ENCODE measurements at regions not wholly inside any gene's neighbourhood (a gene's known extent, or its start where the extent isn't known, plus 50 kb on each side); places are given as distances from the start of the nearest gene placed in this dataset.

DNA sequence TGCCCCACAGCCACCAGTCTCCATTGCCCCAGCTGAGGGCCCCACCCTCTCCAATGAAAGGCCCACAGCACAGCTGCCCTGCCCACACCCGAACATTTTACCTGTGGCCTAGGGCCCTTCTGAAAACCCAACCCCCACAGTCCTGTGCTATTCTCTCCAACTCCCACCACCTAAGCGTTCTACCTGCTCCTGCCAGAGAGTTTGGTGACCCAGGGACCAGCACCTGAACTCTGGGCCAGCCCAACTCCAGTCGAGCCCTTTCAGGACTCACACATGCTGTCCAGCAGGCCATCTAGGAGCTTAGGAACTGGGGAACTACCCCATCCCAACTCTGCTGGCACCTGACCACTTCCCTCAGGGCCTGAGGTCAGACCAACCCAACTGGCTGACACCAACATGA is 562.3 kb downstream of the DNAH5 start:
- H2BK120ac ChIP-seq (replicated peaks; ENCODE audit: low read depth, low read length), result no peak overlapping the region
- H3K9ac ChIP-seq (replicated peaks in 1 of 4; ENCODE audit: extremely low read depth in 1 of 4, low read depth in 3 of 4, low read length in 3 of 4), result no peak overlapping the region
- no peak overlapping the region for H3K56ac ChIP-seq (replicated peaks; ENCODE audit: insufficient read length, low read depth, low read length)
- H3K4me1 ChIP-seq (replicated peaks in 1 of 4; ENCODE audit: control insufficient read depth in 3 of 4, insufficient read depth in 4 of 4, low read length in 3 of 4), result no peaks in the 10 kb centered on the region
- FAIRE-seq, result no peak
- ChIA-PET POLR2A (ENCODE audit: partially characterized antibody) (no interaction called here), CTCF (ENCODE audit: partially characterized antibody) (no interaction called here)
- H3K23ac ChIP-seq (ENCODE audit: insufficient read length), result no peak overlapping the region
- no peaks in the 10 kb centered on the region for H3K27me3 ChIP-seq (replicated peaks in 1 of 4; ENCODE audit: control insufficient read depth in 3 of 4, extremely low read depth in 1 of 4, insufficient read depth in 3 of 4, low read length in 3 of 4)
- H3K4me2 ChIP-seq (ENCODE audit: insufficient read depth in 1 of 2, low read depth in 2 of 2, low read length in 2 of 2), result no peak overlapping the region
- no peaks in the 10 kb centered on the region for H3K79me2 ChIP-seq (ENCODE audit: control insufficient read depth in 1 of 2, insufficient read depth in 2 of 2, low read length in 2 of 2)
- H3K4ac ChIP-seq (replicated peaks; ENCODE audit: insufficient read length, low read depth, low read length), result no peak overlapping the region
- no peaks in the 10 kb centered on the region for H4K20me1 ChIP-seq (replicated peaks in 1 of 2; ENCODE audit: control insufficient read depth in 1 of 2, insufficient read depth in 2 of 2, low read length in 2 of 2)
- H4K5ac ChIP-seq (ENCODE audit: insufficient read length, low read depth, low read length), result no peak overlapping the region
- no peak overlapping the region for H4K91ac ChIP-seq (replicated peaks; ENCODE audit: insufficient read length, low read length)
- no peak overlapping the region for H4K8ac ChIP-seq (ENCODE audit: extremely low read depth, insufficient read depth, low read length)
- H3K23me2 ChIP-seq (ENCODE audit: low read depth, low read length), result no peaks in the 10 kb centered on the region
- no peak overlapping the region for H3K27ac ChIP-seq (ENCODE audit: low read depth, low read length)
- H2BK15ac ChIP-seq (ENCODE audit: low read length), result no peak overlapping the region
- 92% methylated on average over 2 of the region's 3 CpGs; no CpG with 5 or more reads in 1 of the 2 experiments for WGBS, 2 experiments (ENCODE audit: extremely low coverage in 1 of 2, insufficient coverage in 1 of 2, insufficient read length in 1 of 2, insufficient replicate concordance in 2 of 2, low coverage in 1 of 2, low lambda C conversion rate in 2 of 2, missing lambda C conversion rate in 1 of 2)
- no peak overlapping the region for H2BK5ac ChIP-seq (ENCODE audit: low read depth, low read length)
- H3K9me3 ChIP-seq (ENCODE audit: insufficient read depth in 2 of 2, low read depth in 1 of 2, low read length in 1 of 2), result no peaks in the 10 kb centered on the region; a peak in 1 of 4 replicates
- no peaks in the 10 kb centered on the region for H3K36me3 ChIP-seq (ENCODE audit: control insufficient read depth in 2 of 4, insufficient read depth in 4 of 4, low read length in 3 of 4)
- no peak overlapping the region for H3K14ac ChIP-seq (ENCODE audit: insufficient read length)
- no peak overlapping the region for H2BK20ac ChIP-seq (ENCODE audit: low read length)
- no peak overlapping the region for H2AFZ ChIP-seq (ENCODE audit: low read length)
- no peak overlapping the region for H3K18ac ChIP-seq (ENCODE audit: extremely low read depth, low read length)
- H3K4me3 ChIP-seq (ENCODE audit: extremely low read depth in 1 of 4, insufficient read depth in 2 of 4, low read depth in 3 of 4, low read length in 4 of 4), result no peak overlapping the region
- no peak overlapping the region for H2BK12ac ChIP-seq (ENCODE audit: low read depth, low read length)
- no peak for DNase-seq (ENCODE audit: low read depth in 1 of 2, low spot score in 2 of 2)
- H3K79me1 ChIP-seq (ENCODE audit: low read depth, low read length), result no peaks in the 10 kb centered on the region
- no peak overlapping the region for H2AK5ac ChIP-seq (ENCODE audit: low read depth, low read length)
- TF ChIP-seq CBX5 (IDR thresholded peaks at IDR 0.05; ENCODE audit: low read depth, low read length) (no peak), SRF (IDR thresholded peaks at IDR 0.05; ENCODE audit: low read depth, low read length) (no peak), SIN3A (conservative IDR thresholded peaks at IDR 0.05 in 1 of 2, IDR thresholded peaks at IDR 0.05 in 1 of 2; ENCODE audit: low read depth in 1 of 2, low read length in 2 of 2) (no peak), POLR2A (IDR thresholded peaks at IDR 0.05; ENCODE audit: control extremely low read depth in 1 of 2, low read depth in 2 of 2, low read length in 2 of 2) (no peak), JUN (IDR thresholded peaks at IDR 0.05; ENCODE audit: low read depth, low read length) (no peak), RFX5 (IDR thresholded peaks at IDR 0.05; ENCODE audit: borderline replicate concordance, low read depth, low read length) (no peak), CTBP2 (IDR thresholded peaks at IDR 0.05; ENCODE audit: borderline replicate concordance, insufficient read depth, insufficient read length, low read length) (no peak), MAX (IDR thresholded peaks at IDR 0.05) (no peak), KDM4A (IDR thresholded peaks at IDR 0.05; ENCODE audit: low read depth, low read length, severe bottlenecking) (no peak)
- TF ChIP-seq, protein P1, sequence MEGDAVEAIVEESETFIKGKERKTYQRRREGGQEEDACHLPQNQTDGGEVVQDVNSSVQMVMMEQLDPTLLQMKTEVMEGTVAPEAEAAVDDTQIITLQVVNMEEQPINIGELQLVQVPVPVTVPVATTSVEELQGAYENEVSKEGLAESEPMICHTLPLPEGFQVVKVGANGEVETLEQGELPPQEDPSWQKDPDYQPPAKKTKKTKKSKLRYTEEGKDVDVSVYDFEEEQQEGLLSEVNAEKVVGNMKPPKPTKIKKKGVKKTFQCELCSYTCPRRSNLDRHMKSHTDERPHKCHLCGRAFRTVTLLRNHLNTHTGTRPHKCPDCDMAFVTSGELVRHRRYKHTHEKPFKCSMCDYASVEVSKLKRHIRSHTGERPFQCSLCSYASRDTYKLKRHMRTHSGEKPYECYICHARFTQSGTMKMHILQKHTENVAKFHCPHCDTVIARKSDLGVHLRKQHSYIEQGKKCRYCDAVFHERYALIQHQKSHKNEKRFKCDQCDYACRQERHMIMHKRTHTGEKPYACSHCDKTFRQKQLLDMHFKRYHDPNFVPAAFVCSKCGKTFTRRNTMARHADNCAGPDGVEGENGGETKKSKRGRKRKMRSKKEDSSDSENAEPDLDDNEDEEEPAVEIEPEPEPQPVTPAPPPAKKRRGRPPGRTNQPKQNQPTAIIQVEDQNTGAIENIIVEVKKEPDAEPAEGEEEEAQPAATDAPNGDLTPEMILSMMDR (IDR thresholded peaks at IDR 0.05; ENCODE audit: control extremely low read depth in 1 of 3, insufficient read depth in 1 of 3, low read depth in 1 of 3, low read length in 3 of 3), result no peak

Data from H1 (cell line).